ENCODE measurements at regions not wholly inside any gene's neighbourhood (a gene's known extent, or its start where the extent isn't known, plus 50 kb on each side); places are given as distances from the start of the nearest gene placed in this dataset.

DNA sequence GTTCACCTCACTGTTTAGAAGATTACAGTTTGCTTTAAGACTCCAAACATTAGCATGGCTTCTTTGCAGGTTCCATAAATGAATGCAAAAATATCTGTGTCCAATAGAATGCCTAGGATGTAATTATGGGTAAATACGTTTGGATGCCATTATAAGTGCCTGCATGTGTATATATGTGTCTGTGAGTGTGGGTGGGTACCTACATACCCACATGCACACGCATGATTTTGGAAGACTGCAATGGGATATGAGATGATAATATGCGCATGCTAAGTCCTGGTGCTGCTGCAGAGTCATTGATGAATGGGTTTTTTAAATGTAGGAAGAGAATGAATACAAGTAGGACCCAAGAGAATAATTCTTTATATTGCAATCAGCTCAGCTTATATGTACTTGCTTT lies 406.4 kb downstream of the ZSWIM6 start:
- Histone ChIP-seq H3K4me2 (ENCODE audit: low read length) (no peak overlapping the region), H3K27me3 (ENCODE audit: low read depth, low read length) (no peaks in the 10 kb centered on the region), H3K4me1 (ENCODE audit: low read length) (no peaks in the 10 kb centered on the region), H3K9ac (ENCODE audit: low read length) (no peak overlapping the region), H3K27ac (ENCODE audit: low read length) (no peak overlapping the region), H3K36me3 (replicated peaks; ENCODE audit: low read depth, low read length) (no peaks in the 10 kb centered on the region), H3K4me3 (ENCODE audit: low read length) (no peak overlapping the region), H2AFZ (ENCODE audit: low read depth, low read length) (no peak overlapping the region), H4K20me1 (ENCODE audit: insufficient read depth, low read length) (no peaks in the 10 kb centered on the region), H3K9me3 (ENCODE audit: insufficient read depth, low read length) (no peaks in the 10 kb centered on the region), H3K79me2 (ENCODE audit: low read length) (no peaks in the 10 kb centered on the region)
- TF ChIP-seq, protein P1, sequence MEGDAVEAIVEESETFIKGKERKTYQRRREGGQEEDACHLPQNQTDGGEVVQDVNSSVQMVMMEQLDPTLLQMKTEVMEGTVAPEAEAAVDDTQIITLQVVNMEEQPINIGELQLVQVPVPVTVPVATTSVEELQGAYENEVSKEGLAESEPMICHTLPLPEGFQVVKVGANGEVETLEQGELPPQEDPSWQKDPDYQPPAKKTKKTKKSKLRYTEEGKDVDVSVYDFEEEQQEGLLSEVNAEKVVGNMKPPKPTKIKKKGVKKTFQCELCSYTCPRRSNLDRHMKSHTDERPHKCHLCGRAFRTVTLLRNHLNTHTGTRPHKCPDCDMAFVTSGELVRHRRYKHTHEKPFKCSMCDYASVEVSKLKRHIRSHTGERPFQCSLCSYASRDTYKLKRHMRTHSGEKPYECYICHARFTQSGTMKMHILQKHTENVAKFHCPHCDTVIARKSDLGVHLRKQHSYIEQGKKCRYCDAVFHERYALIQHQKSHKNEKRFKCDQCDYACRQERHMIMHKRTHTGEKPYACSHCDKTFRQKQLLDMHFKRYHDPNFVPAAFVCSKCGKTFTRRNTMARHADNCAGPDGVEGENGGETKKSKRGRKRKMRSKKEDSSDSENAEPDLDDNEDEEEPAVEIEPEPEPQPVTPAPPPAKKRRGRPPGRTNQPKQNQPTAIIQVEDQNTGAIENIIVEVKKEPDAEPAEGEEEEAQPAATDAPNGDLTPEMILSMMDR (IDR thresholded peaks at IDR 0.05; ENCODE audit: low read depth, low read length), result no peak
- no peak for TF ChIP-seq EZH2phosphoT487 (IDR thresholded peaks at IDR 0.05; ENCODE audit: low read depth)

DNA sequence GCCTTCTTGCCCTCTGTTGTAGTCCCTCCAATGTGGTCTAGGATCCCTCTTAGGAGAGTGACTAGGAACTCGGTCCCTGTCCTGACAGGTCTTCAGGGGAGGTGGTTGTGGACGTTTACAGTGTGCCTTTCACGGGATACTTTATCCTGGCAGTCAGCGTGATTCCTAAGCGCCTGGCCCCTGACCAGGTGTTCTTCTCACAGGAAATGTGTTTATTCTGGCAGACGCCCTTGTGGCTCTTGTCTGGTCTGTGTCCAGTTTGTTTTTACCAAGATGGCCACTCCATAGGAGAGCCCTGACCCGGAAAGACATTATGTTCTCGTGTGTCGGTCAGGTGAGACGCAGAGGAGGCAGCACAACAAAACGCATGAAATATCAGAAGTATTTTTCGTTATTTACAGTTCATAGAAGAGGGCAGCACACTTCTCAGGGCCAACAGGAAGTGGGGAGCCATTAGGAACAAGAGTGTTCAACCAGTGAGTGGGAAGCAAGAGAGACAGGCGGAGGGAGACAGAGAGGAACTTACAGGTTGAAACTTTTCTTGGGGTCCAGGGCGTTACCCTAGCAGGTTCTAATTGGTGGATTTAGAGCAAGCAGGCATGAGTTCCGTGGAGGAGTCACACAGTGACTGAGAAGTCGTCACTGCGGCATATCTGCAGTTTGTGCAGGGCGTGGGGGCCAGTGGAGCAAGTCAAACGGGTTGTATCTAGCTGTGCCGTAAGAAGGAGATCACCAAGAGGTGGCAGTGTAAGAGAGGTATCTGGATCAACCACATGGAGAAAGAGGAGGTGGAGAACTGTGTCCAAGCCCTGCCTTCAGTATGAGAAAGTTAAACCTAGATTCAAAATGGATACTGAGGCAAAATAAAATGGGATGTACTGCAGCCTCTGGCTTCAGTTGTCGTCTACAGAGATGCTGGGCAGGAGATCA lies 412.9 kb downstream of the ZSWIM6 start:
- Histone ChIP-seq H3K27me3 (ENCODE audit: low read depth, low read length) (no peaks in the 10 kb centered on the region), H3K79me2 (ENCODE audit: low read length) (no peaks in the 10 kb centered on the region), H3K9me3 (ENCODE audit: insufficient read depth, low read length) (no peaks in the 10 kb centered on the region), H3K4me2 (ENCODE audit: low read length) (no peak overlapping the region), H3K4me3 (ENCODE audit: low read length) (no peak overlapping the region), H3K27ac (ENCODE audit: low read length) (no peak overlapping the region), H2AFZ (ENCODE audit: low read depth, low read length) (no peak overlapping the region), H3K4me1 (ENCODE audit: low read length) (no peaks in the 10 kb centered on the region), H3K36me3 (replicated peaks; ENCODE audit: low read depth, low read length) (no peaks in the 10 kb centered on the region), H3K9ac (ENCODE audit: low read length) (no peak overlapping the region), H4K20me1 (ENCODE audit: insufficient read depth, low read length) (no peaks in the 10 kb centered on the region)
- no peak for TF ChIP-seq EZH2phosphoT487 (IDR thresholded peaks at IDR 0.05; ENCODE audit: low read depth)

DNA sequence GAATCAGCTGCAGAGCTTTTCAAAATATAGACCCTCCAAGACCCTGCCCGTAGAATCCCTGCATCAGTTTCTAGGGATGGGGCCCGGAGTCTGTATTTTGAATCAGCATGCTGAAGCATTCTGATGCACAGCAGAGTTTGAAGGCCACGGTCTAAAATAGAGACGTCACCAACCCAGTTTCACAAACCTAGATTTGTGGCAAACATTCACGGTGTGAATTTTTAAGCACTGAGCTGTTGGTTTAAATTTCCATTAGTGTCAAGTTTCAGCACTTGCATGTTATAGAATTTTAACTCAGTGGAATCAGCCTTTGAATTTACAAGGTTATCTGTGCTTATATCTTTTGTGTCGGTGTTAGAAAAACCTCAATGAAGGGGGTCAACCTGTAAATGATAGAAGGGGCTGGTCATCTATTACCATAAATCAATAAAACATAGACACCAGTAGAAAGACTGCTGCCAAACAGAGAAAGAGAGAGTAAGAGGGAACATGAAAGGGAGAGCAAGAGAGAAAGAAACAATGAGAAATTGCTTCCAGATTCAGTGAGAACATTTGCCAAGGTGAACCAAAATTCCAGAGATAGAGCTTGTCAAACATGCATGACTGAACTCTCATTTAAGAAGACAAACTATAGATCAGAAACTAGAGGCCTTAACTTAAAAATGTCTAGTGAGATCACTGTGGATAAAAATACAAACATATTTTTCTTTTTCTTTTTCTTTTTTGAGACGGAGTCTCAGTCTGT lies 414.9 kb downstream of the ZSWIM6 start:
- no peaks in the 10 kb centered on the region for H3K36me3 ChIP-seq (replicated peaks; ENCODE audit: low read depth, low read length)
- H3K4me1 ChIP-seq (ENCODE audit: low read length), result no peaks in the 10 kb centered on the region
- H3K79me2 ChIP-seq (ENCODE audit: low read length), result no peaks in the 10 kb centered on the region
- H3K9me3 ChIP-seq (ENCODE audit: insufficient read depth, low read length), result no peaks in the 10 kb centered on the region
- H3K27me3 ChIP-seq (ENCODE audit: low read depth, low read length), result no peaks in the 10 kb centered on the region
- H3K9ac ChIP-seq (ENCODE audit: low read length), result no peak overlapping the region
- H3K4me3 ChIP-seq (ENCODE audit: low read length), result no peak overlapping the region
- no peak overlapping the region for H2AFZ ChIP-seq (ENCODE audit: low read depth, low read length)
- H3K27ac ChIP-seq (ENCODE audit: low read length), result no peak overlapping the region
- no peaks in the 10 kb centered on the region for H4K20me1 ChIP-seq (ENCODE audit: insufficient read depth, low read length)
- no peak for TF ChIP-seq EZH2phosphoT487 (IDR thresholded peaks at IDR 0.05; ENCODE audit: low read depth)
- TF ChIP-seq, protein P1 (IDR thresholded peaks at IDR 0.05; ENCODE audit: low read depth, low read length), result no peak
- no peak overlapping the region for H3K4me2 ChIP-seq (ENCODE audit: low read length)

DNA sequence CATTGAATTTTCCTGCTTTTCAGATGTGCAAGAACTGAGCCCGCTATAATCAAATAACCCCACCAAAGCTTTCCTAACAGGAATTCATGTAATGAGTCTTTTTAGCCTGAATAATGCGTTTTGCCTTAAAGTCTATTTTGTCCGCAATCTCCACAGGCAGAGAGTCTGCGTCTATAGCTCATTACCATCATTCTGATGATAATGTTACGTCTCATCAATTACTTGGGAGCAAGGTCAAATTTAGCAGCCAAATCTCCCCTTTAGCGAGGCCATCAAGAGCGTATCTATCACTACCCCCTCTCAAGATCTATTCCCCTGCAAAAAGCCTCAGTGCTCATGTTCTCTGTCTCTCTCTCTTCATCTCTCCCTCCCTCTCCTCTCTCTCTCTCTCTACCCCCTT lies 416.1 kb downstream of the ZSWIM6 start:
- no peak overlapping the region for H3K27ac ChIP-seq (ENCODE audit: low read length)
- no peaks in the 10 kb centered on the region for H3K36me3 ChIP-seq (replicated peaks; ENCODE audit: low read depth, low read length)
- no peaks in the 10 kb centered on the region for H4K20me1 ChIP-seq (ENCODE audit: insufficient read depth, low read length)
- TF ChIP-seq, protein P1 (IDR thresholded peaks at IDR 0.05; ENCODE audit: low read depth, low read length), result no peak
- TF ChIP-seq EZH2phosphoT487 (IDR thresholded peaks at IDR 0.05; ENCODE audit: low read depth), result no peak
- no peaks in the 10 kb centered on the region for H3K27me3 ChIP-seq (ENCODE audit: low read depth, low read length)
- no peaks in the 10 kb centered on the region for H3K79me2 ChIP-seq (ENCODE audit: low read length)
- no peaks in the 10 kb centered on the region for H3K9me3 ChIP-seq (ENCODE audit: insufficient read depth, low read length)
- H3K4me2 ChIP-seq (ENCODE audit: low read length), result no peak overlapping the region
- H2AFZ ChIP-seq (ENCODE audit: low read depth, low read length), result no peak overlapping the region
- no peaks in the 10 kb centered on the region for H3K4me1 ChIP-seq (ENCODE audit: low read length)
- H3K4me3 ChIP-seq (ENCODE audit: low read length), result no peak overlapping the region
- no peak overlapping the region for H3K9ac ChIP-seq (ENCODE audit: low read length)

Data from OCI-LY3 (cell line).